Left cardiac atrium (tissue), 4 donors: ENCODE measurements at regions not wholly inside any gene's neighbourhood (a gene's known extent, or its start where the extent isn't known, plus 50 kb on each side); places are given as distances from the start of the nearest gene placed in this dataset.

ENCODE experiments used
- ATAC-seq, 2 donors: fragments of 200-7000 bp; cut with Tn5 transposase; one replicate each; pipeline ENCODE4 v1.9.1; 2020; ENCODE audit warnings: mild to moderate bottlenecking in 2 of 2, moderate library complexity in 2 of 2
- DNase-seq: peaks from one replicate; pipeline ENCODE4 v3.0.0-alpha.2; 2020
- intact Hi-C, 2 donors: fragments of 100-400 bp; cut with DNase I; formaldehyde crosslinking; loops; one replicate each; pipeline versions ENCODE4 v1.14.1 to v1.15.1; 2022 to 2023
- donor health status: DM: no; HTN: yes; CAD: no.
- donor health status: DM: no; HTN: yes; CAD: no; lungs with severe emphysema.
- donor health status: DM: yes; HTN: yes; CAD: no.
- donor health status: Dilated cardiomyopathy.

DNA sequence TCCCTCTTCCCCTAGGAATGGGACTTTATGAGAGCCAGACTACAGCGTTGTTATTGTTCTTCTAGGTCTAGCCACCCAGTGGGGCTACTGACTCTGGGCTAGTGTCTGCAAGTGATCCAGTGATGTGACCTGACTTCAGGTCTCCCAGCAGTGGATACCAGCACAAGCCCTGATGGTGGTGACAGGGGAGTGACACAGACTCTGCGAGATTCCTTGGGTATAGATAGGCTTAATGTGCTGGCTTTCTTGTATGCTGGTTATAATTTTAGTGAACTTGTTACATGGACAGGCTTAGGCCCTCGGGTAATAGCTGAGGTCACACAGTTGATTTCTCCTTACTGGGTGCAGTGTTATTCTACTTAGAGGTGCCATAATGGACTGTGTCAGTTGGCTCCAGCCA, 106.9 kb downstream of the TBC1D30 start:
- DNase-seq = no peak
- intact Hi-C loops = no loop called here
- ATAC-seq = no peak

DNA sequence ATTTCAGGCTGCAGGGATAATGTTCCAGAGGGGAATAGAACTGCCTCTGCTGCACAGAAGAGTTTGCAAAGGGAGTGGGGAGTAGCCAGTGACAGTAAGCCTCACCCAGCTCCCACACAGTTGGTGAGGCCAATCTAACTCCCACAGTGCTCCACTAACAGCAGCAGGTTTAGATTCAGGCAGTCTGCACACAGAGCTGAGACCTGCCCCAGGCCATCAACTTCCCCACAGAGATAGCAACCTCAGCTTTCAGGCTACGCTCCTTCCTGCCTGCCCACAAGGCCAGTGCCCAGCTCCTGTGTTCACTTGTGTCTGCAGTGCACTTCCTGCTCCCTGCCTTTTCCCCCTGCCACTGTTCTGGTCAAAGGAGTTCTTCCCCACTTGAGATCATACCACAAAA, 107.5 kb downstream of the TBC1D30 start:
- no peak for DNase-seq
- ATAC-seq = no peak
- intact Hi-C loops = no loop called here

DNA sequence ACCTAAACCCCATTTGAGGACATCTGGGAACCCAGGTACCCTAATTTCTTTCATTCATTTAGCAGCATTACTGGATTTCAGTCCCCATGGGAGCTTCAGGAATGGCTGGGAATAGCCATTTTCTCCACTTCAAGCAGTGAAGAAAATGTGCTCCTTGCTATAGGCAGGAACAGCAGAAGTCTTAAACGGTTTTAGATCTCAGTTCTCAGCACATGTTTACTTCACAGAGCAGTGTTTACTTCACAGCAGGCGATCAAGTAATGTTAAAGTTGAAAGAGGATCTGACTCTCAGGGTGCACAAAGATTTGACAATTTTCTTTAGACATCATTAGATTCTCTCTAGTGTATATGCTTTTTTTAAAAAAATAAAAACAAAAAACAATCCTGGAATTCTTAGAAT, 109.3 kb downstream of the TBC1D30 start:
- DNase-seq = no peak
- intact Hi-C loops = no loop called here
- no peak for ATAC-seq

DNA sequence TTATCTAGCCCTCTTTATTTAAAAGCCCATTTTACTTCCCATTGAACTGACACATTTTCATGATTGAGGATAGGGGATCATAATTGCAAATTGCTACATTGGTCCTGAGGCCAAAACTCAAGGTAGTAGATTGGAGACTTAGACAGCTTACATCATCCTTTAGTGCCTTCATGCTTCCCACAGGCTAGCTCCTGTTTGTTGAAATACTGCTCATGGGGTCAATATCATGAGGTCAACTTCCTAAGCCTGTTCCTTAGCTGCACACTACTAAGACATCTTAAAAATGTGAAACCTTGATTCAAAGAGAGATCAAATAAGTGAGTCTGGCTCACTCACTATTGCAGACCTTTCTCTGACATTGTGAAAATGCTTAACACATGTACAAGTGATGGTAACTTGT, 113.0 kb downstream of the TBC1D30 start:
- intact Hi-C loops = no loop called here
- DNase-seq (no peak), ATAC-seq (no peak)

DNA sequence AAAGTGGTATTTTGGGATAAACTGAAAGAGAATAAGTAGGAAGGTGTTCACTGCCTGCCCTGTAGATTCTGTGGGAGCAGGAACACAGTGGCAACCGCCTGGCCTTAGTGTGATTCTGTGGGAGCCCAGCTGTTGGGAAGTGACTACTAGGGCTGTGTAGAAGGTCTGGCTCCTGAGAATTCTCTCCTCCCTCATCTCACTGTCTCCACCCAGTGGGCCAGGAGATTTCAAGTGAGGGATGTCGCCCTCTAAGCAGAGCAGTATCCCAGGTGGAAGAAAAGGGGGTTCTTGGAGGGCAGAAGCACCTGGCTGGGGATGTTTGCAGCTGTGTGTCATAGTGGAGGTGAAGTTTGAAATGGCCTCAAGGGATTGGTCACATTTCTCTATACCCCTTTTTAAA, 113.7 kb downstream of the TBC1D30 start:
- intact Hi-C loops = no loop called here
- DNase-seq = no peak
- no peak for ATAC-seq

DNA sequence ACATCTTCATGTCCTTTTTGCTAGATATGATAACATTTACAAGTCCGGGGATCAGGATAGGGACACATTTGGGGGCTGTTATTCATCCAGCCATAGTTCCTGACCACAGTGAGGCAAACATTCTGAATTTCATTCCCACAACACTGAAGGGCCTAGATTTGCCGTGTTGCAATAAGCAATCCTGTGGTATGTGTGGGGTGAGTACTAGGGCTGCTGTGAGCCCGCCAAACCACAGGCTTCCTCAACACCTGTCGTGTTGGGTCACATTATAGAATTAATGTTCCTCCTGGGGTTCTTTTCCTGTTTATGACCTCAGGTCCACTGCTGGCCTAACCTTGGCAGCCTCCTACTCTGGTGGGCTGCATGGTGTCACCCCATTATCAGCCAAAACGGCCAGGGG, 119.2 kb downstream of the TBC1D30 start:
- DNase-seq = no peak
- intact Hi-C loops = no loop called here
- no peak for ATAC-seq

DNA sequence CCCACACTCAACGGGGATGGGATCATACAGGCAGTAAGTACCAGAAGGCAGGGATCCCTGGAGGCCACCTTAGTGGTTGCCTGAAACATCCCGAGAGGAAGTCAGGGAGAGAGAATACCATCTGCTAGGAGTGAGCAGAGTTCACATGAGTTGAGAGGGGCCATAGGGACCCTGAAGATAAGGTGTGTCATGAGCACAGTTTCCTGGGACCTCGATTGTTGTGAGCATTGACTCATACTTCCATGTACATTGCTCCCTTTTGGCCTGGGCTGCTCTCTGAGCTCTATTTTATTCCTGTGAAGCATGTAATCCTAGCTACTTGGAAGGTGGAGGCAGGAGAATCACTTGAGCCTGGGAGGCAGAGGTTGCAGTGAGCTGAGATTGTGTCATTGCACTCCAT, 120.5 kb downstream of the TBC1D30 start:
- intact Hi-C loops = no loop called here
- ATAC-seq (no peak), DNase-seq (no peak)

GRCh38 chr12:64946132-64946829, 121.8 kb downstream of the TBC1D30 start:
- intact Hi-C loops = no loop called here

GRCh38 chr12:64950711-64951298, 126.4 kb downstream of the TBC1D30 start:
- ATAC-seq = no peak
- intact Hi-C loops = no loop called here

More at GRCh38 chr12:64946132-64946829, 121.8 kb downstream of the TBC1D30 start:
- ATAC-seq = peak; percentile 86 to 89
- peak; percentile 70 for DNase-seq

DNA sequence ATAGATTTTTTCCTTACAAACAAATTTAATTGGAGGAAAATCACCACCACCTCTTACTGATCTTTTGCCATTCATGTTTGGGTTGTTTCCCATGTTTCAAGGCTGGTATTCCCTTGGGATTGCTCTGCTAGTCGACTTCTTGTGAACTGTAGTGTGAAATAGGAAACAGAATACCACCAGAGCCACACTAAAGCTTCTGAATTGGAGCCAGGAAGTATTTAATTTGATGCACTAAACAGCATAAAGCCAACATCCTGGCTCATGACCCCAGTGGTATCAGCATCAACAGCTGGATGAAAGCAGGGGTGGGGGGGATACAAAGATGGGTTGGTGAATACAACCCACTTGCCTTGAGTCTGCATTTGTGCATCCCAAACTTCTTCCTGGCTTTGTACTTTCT, 127.5 kb downstream of the TBC1D30 start:
- no peak for ATAC-seq
- intact Hi-C loops = no loop called here
- DNase-seq = no peak

More at GRCh38 chr12:64950711-64951298, 126.4 kb downstream of the TBC1D30 start:
- DNase-seq = no peak

GRCh38 chr12:64955746-64956145, 131.3 kb downstream of the TBC1D30 start:
- no peak for ATAC-seq
- no peak for DNase-seq
- intact Hi-C loops = no loop called here

DNA sequence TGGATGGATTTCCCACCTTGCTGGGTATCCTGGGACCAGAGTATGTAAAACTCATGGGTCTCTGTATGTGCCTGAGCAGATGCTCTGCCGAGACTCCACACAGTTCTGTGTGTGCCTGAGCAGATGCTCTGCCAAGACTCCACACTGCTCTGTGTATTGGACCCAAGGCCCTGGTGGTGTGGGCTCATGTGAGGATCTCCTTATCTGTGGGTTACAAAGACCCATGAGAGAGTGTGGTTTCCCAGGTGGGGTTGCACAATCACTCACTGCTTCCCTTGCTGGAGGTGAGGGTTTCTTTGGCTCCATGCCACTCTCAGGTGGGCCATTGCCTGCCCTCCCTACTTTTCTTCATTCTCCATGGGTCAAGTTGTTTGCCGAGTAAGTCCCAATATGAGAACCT, 141.5 kb downstream of the TBC1D30 start:
- ATAC-seq = no peak
- DNase-seq = no peak
- intact Hi-C loops = no loop called here

DNA sequence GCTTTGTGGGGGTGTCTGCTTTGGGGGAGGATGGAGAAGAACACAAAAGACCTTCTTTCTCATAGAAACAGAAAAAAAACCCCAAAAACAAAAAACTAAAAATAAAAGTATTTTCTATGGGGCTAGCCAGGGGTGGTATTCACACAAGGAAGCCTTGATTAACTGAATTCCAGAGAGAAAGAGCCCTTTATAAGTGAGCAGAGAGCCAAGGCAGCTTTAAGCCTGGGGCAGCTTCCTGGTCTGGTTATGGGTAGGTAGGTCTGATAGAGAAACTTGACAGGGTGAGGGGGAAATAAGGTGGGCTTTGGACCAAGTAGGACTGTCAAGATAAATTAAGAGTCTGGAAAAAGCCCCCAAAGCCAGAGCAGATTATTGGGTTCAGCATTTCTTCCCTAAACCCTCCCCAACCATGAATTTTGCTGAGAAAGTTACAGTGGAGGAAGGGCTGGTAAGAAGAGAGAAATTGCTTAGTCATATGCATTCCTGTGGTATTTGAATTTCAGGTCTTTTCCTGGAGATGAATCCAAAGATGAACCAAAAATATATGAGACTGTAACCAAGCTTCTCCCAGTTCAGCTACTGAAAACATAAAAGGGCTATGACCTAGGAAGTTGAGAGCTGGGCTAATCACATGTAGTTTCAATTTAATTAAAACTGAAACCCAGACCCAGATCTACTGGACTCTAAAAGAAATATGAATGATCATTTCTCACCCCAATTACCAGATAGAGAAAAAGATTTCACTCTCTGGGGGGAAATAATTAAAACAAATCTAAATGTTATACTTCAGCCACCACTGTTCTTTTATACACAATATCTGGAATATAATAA, 144.8 kb downstream of the TBC1D30 start:
- intact Hi-C loops = no loop called here
- DNase-seq = no peak
- ATAC-seq = no peak

DNA sequence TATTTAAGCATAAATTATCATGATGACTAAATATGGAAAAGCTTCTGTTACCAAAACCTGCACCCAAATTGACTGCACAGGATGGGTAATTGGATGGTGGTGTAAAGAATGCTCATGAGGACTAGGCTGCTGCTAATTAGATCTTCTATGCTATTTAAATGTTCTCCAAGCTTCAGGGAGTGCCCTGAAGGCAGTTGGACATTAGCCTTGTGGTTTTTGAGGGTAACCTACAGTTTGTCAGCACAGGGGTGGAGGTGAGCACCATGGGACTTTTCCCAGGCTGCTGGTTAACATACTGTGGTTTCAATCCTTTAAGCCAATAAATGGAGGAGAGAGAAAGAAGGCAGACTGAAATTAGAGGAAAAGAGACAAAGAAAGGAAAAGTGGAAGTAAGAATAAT, 145.0 kb downstream of the WIF1 start:
- DNase-seq = no peak
- no peak for ATAC-seq
- intact Hi-C loops = no loop called here

- intact Hi-C loops = no loop called here
- DNase-seq = no peak
- no peak for ATAC-seq
Observed at GRCh38 chr12:64983771-64984278, 137.3 kb downstream of the WIF1 start.

- intact Hi-C loops = no loop called here
Observed at GRCh38 chr12:64991121-64991611, 129.9 kb downstream of the WIF1 start.

GRCh38 chr12:64992116-64992515, 129.0 kb downstream of the WIF1 start:
- intact Hi-C loops = no loop called here
- ATAC-seq = no peak
- no peak for DNase-seq

More at GRCh38 chr12:64991121-64991611, 129.9 kb downstream of the WIF1 start:
- ATAC-seq (no peak), DNase-seq (no peak)

GRCh38 chr12:64992641-64993040, 128.5 kb downstream of the WIF1 start:
- DNase-seq (no peak), ATAC-seq (no peak)
- intact Hi-C loops = no loop called here

DNA sequence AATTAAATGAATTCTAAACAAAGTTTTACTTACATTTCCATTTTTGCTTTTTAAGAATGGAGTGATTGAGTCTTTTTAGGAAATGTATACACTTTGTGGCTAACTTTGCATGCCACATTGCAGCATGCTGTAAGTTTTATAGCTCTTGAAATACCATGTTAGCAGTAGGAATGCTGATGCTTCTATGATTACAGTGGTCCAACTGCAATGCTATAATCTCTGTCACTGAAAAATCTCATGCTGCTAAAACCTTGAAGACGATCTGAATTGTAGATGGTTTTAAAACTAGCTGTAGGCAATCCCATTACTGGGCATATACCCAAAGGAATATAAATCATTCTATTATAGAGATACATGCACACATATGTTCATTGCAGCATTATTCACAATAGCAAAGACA, 127.6 kb downstream of the WIF1 start:
- ATAC-seq (no peak), DNase-seq (no peak)
- intact Hi-C loops = no loop called here

DNA sequence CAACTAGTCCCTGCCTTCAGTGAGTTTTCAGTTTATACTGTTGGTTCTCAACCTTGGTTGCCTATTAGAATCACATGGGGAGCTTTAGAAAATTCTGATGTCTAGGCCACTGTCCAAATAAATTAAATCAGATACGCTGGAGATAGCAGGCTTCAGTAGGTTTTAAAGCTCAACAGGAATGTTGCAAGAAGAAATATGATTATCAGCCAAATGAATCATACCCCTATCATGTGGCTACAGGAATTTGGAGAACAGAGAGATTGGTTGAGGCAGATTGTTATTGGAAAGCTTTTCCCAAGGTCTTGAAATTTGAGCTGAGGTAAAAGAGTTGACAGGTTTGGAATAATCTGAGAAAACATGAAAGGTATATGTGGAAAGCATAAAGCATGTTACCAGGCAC, 125.3 kb downstream of the WIF1 start:
- DNase-seq = no peak
- intact Hi-C loops = no loop called here
- ATAC-seq = no peak
